Tibial nerve (tissue), 4 donors: ENCODE measurements at regions not wholly inside any gene's neighbourhood (a gene's known extent, or its start where the extent isn't known, plus 50 kb on each side); places are given as distances from the start of the nearest gene placed in this dataset.

Experiments
- DNase-seq, 2 donors: peaks; one replicate each; pipeline ENCODE4 v3.0.0-alpha.2; 2019; ENCODE audit warnings: low spot score in 2 of 2
- H3K27ac ChIP-seq, 4 donors: fragments of 200-600 bp; sonication (generic) in 3 of 4; one replicate each; pipeline ENCODE4 v1.5.1; 2017 to 2019; ENCODE audit warnings: mild to moderate bottlenecking in 1 of 4
- H3K27me3 ChIP-seq, 2 donors: fragments of 200-600 bp; sonication (generic) in 1 of 2; one replicate each; pipeline versions ENCODE4 v1.5.1 to v1.6.0; 2017 to 2019
- H3K36me3 ChIP-seq, 3 donors: fragments of 200-600 bp; sonication (generic); one replicate each; pipeline ENCODE4 v1.5.1; 2018 to 2019
- H3K4me1 ChIP-seq, 4 donors: fragments of 200-600 bp; sonication (generic) in 3 of 4; one replicate each; pipeline ENCODE4 v1.5.1; 2017 to 2019
- H3K4me3 ChIP-seq, 4 donors: fragments of 200-600 bp; sonication (generic) in 3 of 4; one replicate each; pipeline ENCODE4 v1.5.1; 2017 to 2019; ENCODE audit warnings: mild to moderate bottlenecking in 1 of 4, moderate library complexity in 1 of 4
- H3K9me3 ChIP-seq, 4 donors: fragments of 200-600 bp; sonication (generic) in 3 of 4; one replicate each; pipeline ENCODE4 v1.5.1; 2017 to 2019
- EP300 ChIP-seq, 2 donors: sonication (generic); formaldehyde crosslinking; IDR thresholded peaks; one replicate each; pipeline ENCODE4 v1.6.1; 2017; ENCODE audit warnings: antibody characterized with exemption in 2 of 2, mild to moderate bottlenecking in 1 of 2
- POLR2A ChIP-seq, 2 donors: fragments of 450-650 bp; IDR thresholded peaks; one replicate each; pipeline ENCODE4 v1.6.1; 2017; ENCODE audit warnings: antibody characterized with exemption in 2 of 2, mild to moderate bottlenecking in 2 of 2, moderate library complexity in 2 of 2
- WGBS, 2 donors: methylation state at CpG; one replicate each; pipeline ENCODE4 v1.1.5; 2018; 5-methylcytosine and 5-hydroxymethylcytosine counted together
- TF ChIP-seq, protein P1 (sequence below), 5 experiments: fragments of 200-600 bp in 3 of 5; fragments of 450-650 bp in 2 of 5; sonication (generic) in 3 of 5; IDR thresholded peaks; one replicate each; pipeline ENCODE4 v1.5.1; 2016 to 2019; ENCODE audit warnings: antibody characterized with exemption in 5 of 5, mild to moderate bottlenecking in 3 of 5, moderate library complexity in 2 of 5

DNA sequence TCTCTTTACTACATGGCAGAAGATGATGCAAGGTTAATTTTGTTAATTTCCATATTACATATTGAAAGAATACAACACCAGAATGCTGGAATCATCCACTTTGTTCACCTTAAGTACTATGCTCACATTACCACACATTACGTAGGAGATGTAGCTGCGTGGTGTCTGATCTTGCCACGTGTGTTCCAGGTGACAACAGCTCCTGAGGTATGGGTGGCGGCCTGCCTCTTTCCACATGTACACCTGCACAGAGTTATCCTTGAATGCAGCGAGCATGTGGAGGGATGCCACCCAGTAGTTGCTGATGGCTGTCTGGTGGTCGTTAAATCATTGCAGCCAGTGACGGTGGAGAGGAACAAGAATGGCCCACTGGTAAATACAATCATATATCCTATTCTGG is 740.5 kb upstream of the EEF2KMT start:
- Histone ChIP-seq H3K4me3 (no peak overlapping the region), H3K4me1 (no peaks in the 10 kb centered on the region), H3K9me3 (peaks cover 0 to 18% (median 0%) of the 10 kb centered on the region in 4 donors), H3K27ac (no peak overlapping the region), H3K36me3 (no peaks in the 10 kb centered on the region), H3K27me3 (no peaks in the 10 kb centered on the region)
- no peak for TF ChIP-seq POLR2A (IDR thresholded peaks at IDR 0.05)
- TF ChIP-seq, protein P1, sequence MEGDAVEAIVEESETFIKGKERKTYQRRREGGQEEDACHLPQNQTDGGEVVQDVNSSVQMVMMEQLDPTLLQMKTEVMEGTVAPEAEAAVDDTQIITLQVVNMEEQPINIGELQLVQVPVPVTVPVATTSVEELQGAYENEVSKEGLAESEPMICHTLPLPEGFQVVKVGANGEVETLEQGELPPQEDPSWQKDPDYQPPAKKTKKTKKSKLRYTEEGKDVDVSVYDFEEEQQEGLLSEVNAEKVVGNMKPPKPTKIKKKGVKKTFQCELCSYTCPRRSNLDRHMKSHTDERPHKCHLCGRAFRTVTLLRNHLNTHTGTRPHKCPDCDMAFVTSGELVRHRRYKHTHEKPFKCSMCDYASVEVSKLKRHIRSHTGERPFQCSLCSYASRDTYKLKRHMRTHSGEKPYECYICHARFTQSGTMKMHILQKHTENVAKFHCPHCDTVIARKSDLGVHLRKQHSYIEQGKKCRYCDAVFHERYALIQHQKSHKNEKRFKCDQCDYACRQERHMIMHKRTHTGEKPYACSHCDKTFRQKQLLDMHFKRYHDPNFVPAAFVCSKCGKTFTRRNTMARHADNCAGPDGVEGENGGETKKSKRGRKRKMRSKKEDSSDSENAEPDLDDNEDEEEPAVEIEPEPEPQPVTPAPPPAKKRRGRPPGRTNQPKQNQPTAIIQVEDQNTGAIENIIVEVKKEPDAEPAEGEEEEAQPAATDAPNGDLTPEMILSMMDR (IDR thresholded peaks at IDR 0.05) = no peak
- TF ChIP-seq EP300 (IDR thresholded peaks at IDR 0.05) = no peak
- DNase-seq = no peak
- WGBS, 2 donors = 79 to 81% methylated on average over 7 of the region's 7 CpGs

DNA sequence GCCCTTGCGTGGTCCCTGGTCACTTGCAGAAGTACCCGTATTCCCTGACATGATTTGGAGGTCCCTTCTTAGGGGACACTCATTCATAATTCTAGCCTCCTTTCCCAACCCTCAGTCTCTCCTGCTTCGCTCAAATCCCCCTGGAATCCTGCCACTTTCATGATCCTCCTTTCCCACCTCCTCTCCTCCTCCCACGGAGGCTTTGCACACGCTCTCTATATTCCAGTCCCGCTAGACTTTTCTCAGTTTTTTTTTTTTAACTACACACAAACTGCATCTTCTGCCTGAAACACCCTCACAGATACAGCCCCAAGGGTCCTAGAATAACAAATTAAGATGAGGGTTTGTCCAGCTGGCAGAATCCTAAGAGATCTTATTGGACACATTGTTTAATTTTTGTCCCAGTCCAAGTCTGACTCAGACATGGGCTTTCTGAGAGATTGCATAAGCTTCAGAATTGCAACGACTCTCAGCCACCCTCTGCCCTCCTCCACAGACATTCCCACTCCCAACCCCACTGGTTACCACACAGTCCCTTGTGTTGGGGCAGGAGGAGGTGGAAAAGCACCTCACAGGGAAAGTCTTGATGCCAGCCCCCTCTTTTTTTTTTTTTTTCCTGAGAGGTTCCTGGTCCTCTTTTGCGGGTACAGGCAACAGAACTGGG is 739.5 kb upstream of the EEF2KMT start:
- Histone ChIP-seq H3K4me3 (no peak overlapping the region), H3K27ac (no peak overlapping the region), H3K36me3 (no peaks in the 10 kb centered on the region), H3K4me1 (no peaks in the 10 kb centered on the region), H3K27me3 (no peaks in the 10 kb centered on the region), H3K9me3 (peaks cover 0 to 18% (median 0%) of the 10 kb centered on the region in 4 donors)
- TF ChIP-seq, protein P1 (IDR thresholded peaks at IDR 0.05) = no peak
- TF ChIP-seq POLR2A (IDR thresholded peaks at IDR 0.05) (no peak), EP300 (IDR thresholded peaks at IDR 0.05) (no peak)
- DNase-seq = no peak
- WGBS, 2 donors = 65 to 72% methylated on average over 8 of the region's 8 CpGs

DNA sequence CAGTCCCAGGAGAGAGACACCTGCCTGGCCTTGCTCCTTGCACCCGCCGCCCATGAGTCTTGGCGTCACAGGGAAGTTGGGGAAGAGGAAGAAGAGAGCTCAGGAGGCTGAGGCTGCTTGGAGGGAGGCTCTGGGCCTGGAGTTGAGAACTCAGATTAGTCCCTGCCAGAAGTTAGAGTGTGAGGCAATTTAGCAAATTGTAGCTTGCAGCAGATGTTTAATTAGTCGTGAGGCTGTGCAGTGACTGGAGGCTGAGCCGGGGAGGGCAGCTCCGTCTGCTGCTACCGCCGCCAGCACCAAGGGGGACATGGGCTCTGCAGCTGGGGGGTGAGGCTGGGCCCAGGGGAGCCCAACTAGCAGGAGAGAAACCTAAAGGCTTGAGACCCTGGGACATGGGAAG is 738.3 kb upstream of the EEF2KMT start:
- 65 to 82% methylated on average over 8 of the region's 8 CpGs for WGBS, 2 donors
- H3K4me3 ChIP-seq = no peak overlapping the region
- DNase-seq = no peak
- H3K9me3 ChIP-seq = peaks cover 0 to 18% (median 0%) of the 10 kb centered on the region in 4 donors
- TF ChIP-seq POLR2A (IDR thresholded peaks at IDR 0.05) = no peak
- TF ChIP-seq, protein P1 (IDR thresholded peaks at IDR 0.05) = no peak
- no peak for TF ChIP-seq EP300 (IDR thresholded peaks at IDR 0.05)
- no peaks in the 10 kb centered on the region for H3K4me1 ChIP-seq
- H3K36me3 ChIP-seq = no peaks in the 10 kb centered on the region
- no peak overlapping the region for H3K27ac ChIP-seq
- no peaks in the 10 kb centered on the region for H3K27me3 ChIP-seq

DNA sequence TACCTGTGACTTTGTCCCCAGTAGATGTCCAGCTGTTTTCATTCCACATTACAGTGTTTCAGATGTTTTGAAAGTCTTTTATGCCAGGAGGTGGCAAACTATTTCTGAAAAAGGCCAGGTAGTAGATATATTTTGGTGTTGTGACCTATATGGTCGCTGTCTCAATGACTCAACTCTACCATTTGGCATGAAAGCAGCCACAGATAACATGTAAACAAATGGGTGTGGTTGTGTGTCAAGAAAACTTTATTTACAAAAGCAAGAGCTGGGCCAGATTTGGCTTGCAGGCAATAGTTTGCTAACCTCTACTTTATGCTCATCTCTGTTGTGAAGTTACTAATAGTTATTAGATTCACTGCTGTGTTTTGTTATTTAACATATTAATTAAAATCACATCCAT is 728.7 kb upstream of the EEF2KMT start:
- 83 to 89% methylated on average over 1 of the region's 1 CpG for WGBS, 2 donors
- no peak for TF ChIP-seq POLR2A (IDR thresholded peaks at IDR 0.05)
- TF ChIP-seq, protein P1 (IDR thresholded peaks at IDR 0.05) = no peak
- no peak for TF ChIP-seq EP300 (IDR thresholded peaks at IDR 0.05)
- no peak overlapping the region for H3K27ac ChIP-seq
- no peaks in the 10 kb centered on the region for H3K27me3 ChIP-seq
- H3K4me1 ChIP-seq = no peaks in the 10 kb centered on the region
- no peak overlapping the region for H3K4me3 ChIP-seq
- peaks cover 0 to 4% (median 0%) of the 10 kb centered on the region in 4 donors for H3K9me3 ChIP-seq
- no peaks in the 10 kb centered on the region for H3K36me3 ChIP-seq
- no peak for DNase-seq

DNA sequence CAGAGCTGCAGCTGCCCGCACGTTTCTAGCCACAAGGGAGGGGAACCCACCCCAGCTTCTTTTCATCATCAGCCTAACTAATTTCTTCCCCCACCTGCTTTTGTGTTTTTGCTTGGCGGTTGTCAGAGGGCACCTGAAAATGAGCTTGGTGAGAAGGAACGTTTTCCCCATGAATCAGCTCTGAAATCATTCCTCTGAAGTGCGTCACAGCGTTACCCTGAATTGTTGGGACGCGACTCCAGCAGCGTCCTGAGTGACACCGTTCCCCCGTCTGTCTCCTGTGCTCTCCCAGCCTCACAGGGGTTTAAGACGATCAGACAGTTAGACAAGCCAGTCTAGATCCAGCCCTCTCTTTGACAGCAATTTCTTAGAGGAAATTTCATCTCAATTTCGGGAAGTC is 722.9 kb upstream of the EEF2KMT start:
- TF ChIP-seq EP300 (IDR thresholded peaks at IDR 0.05) = no peak
- no peak for TF ChIP-seq POLR2A (IDR thresholded peaks at IDR 0.05)
- TF ChIP-seq, protein P1 (IDR thresholded peaks at IDR 0.05) = no peak
- no peaks in the 10 kb centered on the region for H3K4me1 ChIP-seq
- 82 to 88% methylated on average over 13 of the region's 13 CpGs for WGBS, 2 donors
- peaks cover 0 to 11% (median 0%) of the 10 kb centered on the region in 4 donors for H3K9me3 ChIP-seq
- no peaks in the 10 kb centered on the region for H3K36me3 ChIP-seq
- H3K4me3 ChIP-seq = no peak overlapping the region
- no peak for DNase-seq
- no peak overlapping the region for H3K27ac ChIP-seq
- no peaks in the 10 kb centered on the region for H3K27me3 ChIP-seq
